Right atrium auricular region (tissue), 2 donors: ENCODE measurements at regions not wholly inside any gene's neighbourhood (a gene's known extent, or its start where the extent isn't known, plus 50 kb on each side); places are given as distances from the start of the nearest gene placed in this dataset.

ENCODE experiments used
- DNase-seq: peaks from one replicate; pipeline ENCODE4 v3.0.0-alpha.2; 2019; ENCODE audit warnings: low spot score
- H3K27ac ChIP-seq, 2 donors: fragments of 200-600 bp; sonication (generic); 1 replicate in 1 of 2; 2 replicates in 1 of 2; pipeline ENCODE4 v1.5.1; 2016 to 2019
- H3K27me3 ChIP-seq, 2 donors: fragments of 200-600 bp; sonication (generic); one replicate each; pipeline versions ENCODE4 v1.5.1 to v1.6.0; 2017 to 2019
- H3K36me3 ChIP-seq: fragments of 200-600 bp; sonication (generic); one replicate; pipeline ENCODE4 v1.5.1; 2016
- H3K4me1 ChIP-seq, 2 donors: fragments of 200-600 bp; sonication (generic); one replicate each; pipeline versions ENCODE4 v1.5.1 to v1.6.0; 2017 to 2019
- H3K4me3 ChIP-seq, 2 donors: fragments of 200-600 bp; sonication (generic); 1 replicate in 1 of 2; 2 replicates in 1 of 2; pipeline ENCODE4 v1.5.1; 2017 to 2019; ENCODE audit warnings: mild to moderate bottlenecking in 1 of 2, moderate library complexity in 1 of 2
- H3K9me3 ChIP-seq, 2 donors: fragments of 200-600 bp; sonication (generic); one replicate each; pipeline ENCODE4 v1.5.1; 2019
- TF ChIP-seq, protein P1 (sequence below), 2 donors: fragments of 200-600 bp; sonication (generic); IDR thresholded peaks; one replicate each; pipeline ENCODE4 v1.5.1; 2019; ENCODE audit warnings: antibody characterized with exemption in 2 of 2

DNA sequence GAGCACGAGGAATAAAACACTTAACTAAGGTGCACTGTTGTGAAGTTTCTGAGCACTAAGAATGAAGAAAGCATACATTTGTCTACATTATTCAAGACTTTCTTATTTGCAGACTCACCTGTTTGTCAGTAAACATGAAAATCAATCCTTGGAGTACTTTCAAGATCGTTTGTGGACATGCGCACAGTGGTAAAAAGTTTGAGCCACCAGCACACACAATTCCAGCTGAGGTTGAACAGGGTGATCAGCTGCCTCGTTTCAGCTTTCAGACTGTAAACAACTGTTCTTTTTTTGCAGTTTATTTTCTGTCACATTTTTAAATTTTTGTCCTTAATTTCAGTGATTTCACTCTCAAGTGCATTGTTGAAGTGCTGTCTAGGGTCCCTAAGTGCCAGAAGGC, 143.8 kb upstream of the VCX2 start:
- no peak overlapping the region for H3K4me3 ChIP-seq
- H3K9me3 ChIP-seq = no peaks in the 10 kb centered on the region
- no peak for DNase-seq
- no peaks in the 10 kb centered on the region for H3K27me3 ChIP-seq
- H3K36me3 ChIP-seq = no peaks in the 10 kb centered on the region
- H3K4me1 ChIP-seq = no peaks in the 10 kb centered on the region
- TF ChIP-seq, protein P1, sequence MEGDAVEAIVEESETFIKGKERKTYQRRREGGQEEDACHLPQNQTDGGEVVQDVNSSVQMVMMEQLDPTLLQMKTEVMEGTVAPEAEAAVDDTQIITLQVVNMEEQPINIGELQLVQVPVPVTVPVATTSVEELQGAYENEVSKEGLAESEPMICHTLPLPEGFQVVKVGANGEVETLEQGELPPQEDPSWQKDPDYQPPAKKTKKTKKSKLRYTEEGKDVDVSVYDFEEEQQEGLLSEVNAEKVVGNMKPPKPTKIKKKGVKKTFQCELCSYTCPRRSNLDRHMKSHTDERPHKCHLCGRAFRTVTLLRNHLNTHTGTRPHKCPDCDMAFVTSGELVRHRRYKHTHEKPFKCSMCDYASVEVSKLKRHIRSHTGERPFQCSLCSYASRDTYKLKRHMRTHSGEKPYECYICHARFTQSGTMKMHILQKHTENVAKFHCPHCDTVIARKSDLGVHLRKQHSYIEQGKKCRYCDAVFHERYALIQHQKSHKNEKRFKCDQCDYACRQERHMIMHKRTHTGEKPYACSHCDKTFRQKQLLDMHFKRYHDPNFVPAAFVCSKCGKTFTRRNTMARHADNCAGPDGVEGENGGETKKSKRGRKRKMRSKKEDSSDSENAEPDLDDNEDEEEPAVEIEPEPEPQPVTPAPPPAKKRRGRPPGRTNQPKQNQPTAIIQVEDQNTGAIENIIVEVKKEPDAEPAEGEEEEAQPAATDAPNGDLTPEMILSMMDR (IDR thresholded peaks at IDR 0.05) = no peak
- no peak overlapping the region for H3K27ac ChIP-seq

DNA sequence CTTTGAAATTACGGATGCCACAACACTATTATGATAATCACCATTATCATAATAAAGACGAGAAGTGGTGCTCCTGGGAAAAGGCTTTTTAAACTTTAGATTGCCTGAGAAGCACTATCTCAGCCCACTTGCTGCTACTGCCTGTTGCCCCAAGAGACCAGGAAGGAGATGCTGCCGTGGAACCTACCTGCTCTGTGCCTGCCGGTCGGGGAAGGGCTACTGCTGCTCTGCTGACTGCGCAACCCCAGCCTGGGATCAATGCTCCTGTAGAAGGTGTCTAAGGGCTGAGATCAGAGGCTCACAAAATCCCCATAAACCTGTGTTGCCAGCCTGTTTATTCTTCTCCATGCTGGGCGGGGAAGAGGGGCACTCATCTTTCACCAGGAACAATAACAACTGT, 145.3 kb upstream of the VCX3B start:
- no peaks in the 10 kb centered on the region for H3K36me3 ChIP-seq
- H3K27ac ChIP-seq = no peak overlapping the region
- TF ChIP-seq, protein P1 (IDR thresholded peaks at IDR 0.05) = no peak
- DNase-seq = no peak
- peaks cover 0 to 9% of the 10 kb centered on the region in 2 donors for H3K9me3 ChIP-seq
- no peak overlapping the region for H3K4me3 ChIP-seq
- H3K4me1 ChIP-seq = no peaks in the 10 kb centered on the region
- no peaks in the 10 kb centered on the region for H3K27me3 ChIP-seq

DNA sequence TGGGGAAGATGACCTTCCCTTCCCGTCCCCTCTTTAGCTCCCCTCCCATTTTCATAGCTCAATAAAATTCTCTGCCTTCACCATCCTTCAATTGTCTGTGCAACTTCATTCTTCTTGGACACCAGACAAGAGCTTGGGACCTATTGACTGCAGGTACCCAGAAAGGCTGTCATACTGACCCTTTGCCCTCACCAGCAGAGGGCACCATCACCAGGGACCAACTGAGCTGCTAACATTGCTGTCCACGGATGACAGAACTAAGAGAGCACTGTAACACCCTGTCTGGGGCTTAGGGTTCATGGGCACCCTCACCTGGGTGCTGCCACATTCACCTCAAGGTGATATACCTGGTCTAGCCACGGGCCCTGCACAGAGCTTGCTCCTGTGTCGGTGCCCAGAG, 141.3 kb upstream of the VCX3B start:
- Histone ChIP-seq H3K4me1 (no peaks in the 10 kb centered on the region), H3K27ac (no peak overlapping the region), H3K36me3 (no peaks in the 10 kb centered on the region)

DNA sequence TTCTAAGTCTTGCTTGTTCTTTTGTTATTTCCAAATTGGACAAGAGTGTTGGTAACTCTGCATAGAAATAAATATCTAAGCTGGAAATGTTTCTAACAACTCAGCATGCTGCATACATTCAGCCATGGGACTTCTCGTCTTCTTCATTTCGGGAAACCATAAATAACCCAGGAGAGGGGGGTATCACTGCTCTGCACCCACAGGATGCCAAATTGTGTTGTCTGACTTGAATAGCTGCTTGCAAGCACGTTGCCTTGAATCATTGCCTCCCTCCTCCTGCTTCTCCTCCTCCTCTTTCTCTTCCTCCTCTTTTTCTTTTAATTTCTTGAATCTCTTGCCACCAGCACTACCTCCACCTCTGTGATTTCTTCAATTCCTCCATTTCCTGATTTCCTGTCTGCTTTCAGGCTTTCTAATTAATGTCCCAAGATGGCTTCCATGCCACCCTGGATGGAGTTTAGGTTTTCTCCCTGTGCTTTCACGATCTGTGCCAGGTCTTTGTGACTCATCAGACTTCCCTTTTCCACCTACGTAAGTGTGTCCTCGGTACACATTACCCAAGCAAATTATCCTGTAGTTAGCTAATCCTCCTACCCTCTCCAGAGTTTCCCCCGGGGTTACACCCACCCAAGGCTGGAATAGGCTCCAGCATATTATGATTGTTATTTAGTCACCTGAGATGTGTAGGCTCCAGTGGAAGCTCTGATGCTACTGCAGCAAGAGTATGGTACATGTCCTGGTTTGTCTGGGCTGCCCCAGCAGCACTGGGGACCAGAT, 122.6 kb upstream of the VCX3B start:
- TF ChIP-seq, protein P1 (IDR thresholded peaks at IDR 0.05) = no peak
- Histone ChIP-seq H3K9me3 (no peaks in the 10 kb centered on the region), H3K4me3 (no peak overlapping the region), H3K36me3 (no peaks in the 10 kb centered on the region), H3K27ac (no peak overlapping the region), H3K27me3 (no peaks in the 10 kb centered on the region), H3K4me1 (no peaks in the 10 kb centered on the region)
- no peak for DNase-seq

More for the DNA sequence above, 141.3 kb upstream of the VCX3B start:
- no peak for DNase-seq
- H3K27me3 ChIP-seq = no peaks in the 10 kb centered on the region
- no peak overlapping the region for H3K4me3 ChIP-seq
- TF ChIP-seq, protein P1 (IDR thresholded peaks at IDR 0.05) = no peak
- H3K9me3 ChIP-seq = peaks cover 0 to 9% of the 10 kb centered on the region in 2 donors

DNA sequence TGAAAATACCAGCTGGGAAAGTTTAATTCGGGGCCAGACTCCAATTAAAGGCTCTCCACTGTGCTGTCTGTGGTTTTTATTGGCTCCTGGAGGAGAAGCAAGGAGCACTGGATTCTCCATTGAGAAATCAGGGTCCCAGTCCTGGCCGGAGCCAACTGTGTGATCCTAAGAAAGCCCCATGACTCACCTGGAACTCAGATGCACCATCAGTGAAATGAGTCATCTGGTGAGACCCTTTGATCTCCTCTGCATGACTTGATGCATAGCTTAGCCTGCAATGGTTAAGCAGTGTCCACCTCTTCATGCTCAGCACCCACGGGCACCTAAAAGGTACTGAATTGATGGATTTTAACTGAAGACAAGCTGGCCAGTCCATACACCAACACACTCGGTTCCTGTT, 119.2 kb upstream of the VCX3B start:
- Histone ChIP-seq H3K4me3 (no peak overlapping the region), H3K27me3 (no peaks in the 10 kb centered on the region), H3K4me1 (no peaks in the 10 kb centered on the region), H3K9me3 (no peaks in the 10 kb centered on the region), H3K36me3 (no peaks in the 10 kb centered on the region), H3K27ac (no peak overlapping the region)
- DNase-seq = no peak
- TF ChIP-seq, protein P1 (IDR thresholded peaks at IDR 0.05) = no peak

DNA sequence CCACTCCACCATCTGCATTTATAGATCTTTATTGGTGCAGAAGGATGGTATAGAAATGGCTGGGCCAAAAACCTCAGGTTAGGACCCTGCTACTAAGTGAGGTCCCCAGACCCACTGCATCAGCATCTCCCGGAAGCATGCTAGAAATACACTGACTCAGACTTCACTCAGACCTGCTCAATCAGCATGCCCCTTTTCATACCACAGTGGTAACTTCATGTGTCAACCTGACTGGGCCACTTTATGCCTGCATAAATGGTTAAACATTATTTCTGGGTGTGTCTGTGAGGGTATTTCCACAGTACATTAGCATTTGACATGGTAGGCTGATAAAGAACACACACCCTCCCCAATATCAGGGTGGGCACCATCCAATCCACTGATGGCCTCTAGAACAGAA, 118.6 kb upstream of the VCX3B start:
- no peak overlapping the region for H3K4me3 ChIP-seq
- TF ChIP-seq, protein P1 (IDR thresholded peaks at IDR 0.05) = no peak
- H3K27ac ChIP-seq = no peak overlapping the region
- H3K9me3 ChIP-seq = no peaks in the 10 kb centered on the region
- no peaks in the 10 kb centered on the region for H3K4me1 ChIP-seq
- H3K27me3 ChIP-seq = no peaks in the 10 kb centered on the region
- no peaks in the 10 kb centered on the region for H3K36me3 ChIP-seq
- no peak for DNase-seq
